HG03045 (cell line): ENCODE measurements at regions not wholly inside any gene's neighbourhood (a gene's known extent, or its start where the extent isn't known, plus 50 kb on each side); places are given as distances from the start of the nearest gene placed in this dataset.

Experiments
- ATAC-seq: cut with Tn5 transposase; IDR thresholded peaks from one replicate; pipeline ENCODE4 v1.9.1; 2021; ENCODE audit warnings: mild to moderate bottlenecking, moderate library complexity; ENCODE audit not compliant: unreplicated experiment

- no peak for ATAC-seq
Measured at GRCh38 chr7:124515106-124515830, 250.3 kb downstream of the GPR37 start.

- ATAC-seq, result no peak
Measured at GRCh38 chr7:124514471-124514870, 251.1 kb downstream of the GPR37 start.

- ATAC-seq, result no peak
Measured at GRCh38 chr7:124497176-124497575, 268.4 kb downstream of the GPR37 start.

GRCh38 chr7:124489925-124490324 is 275.7 kb downstream of the GPR37 start:
- no peak for ATAC-seq

GRCh38 chr7:124489082-124489819 is 276.3 kb downstream of the GPR37 start:
- no peak for ATAC-seq

GRCh38 chr7:124482229-124482628 is 283.4 kb downstream of the GPR37 start:
- ATAC-seq, result no peak

GRCh38 chr7:124480821-124481290 is 284.7 kb downstream of the GPR37 start:
- no peak for ATAC-seq

- ATAC-seq, result no peak
Measured at GRCh38 chr7:124480036-124480820, 285.4 kb downstream of the GPR37 start.

- no peak for ATAC-seq
Measured at GRCh38 chr7:124462249-124462648, 303.3 kb downstream of the GPR37 start.

- no peak for ATAC-seq
Measured at GRCh38 chr7:124460555-124460954, 305.0 kb downstream of the GPR37 start.

- no peak for ATAC-seq
Measured at GRCh38 chr7:124460056-124460450, 305.5 kb downstream of the GPR37 start.

- ATAC-seq, result no peak
Measured at GRCh38 chr7:124459101-124460055, 306.2 kb downstream of the GPR37 start.

- ATAC-seq, result no peak
Measured at GRCh38 chr7:124457841-124458240, 307.8 kb downstream of the GPR37 start.

GRCh38 chr7:124456286-124456685 is 309.3 kb downstream of the GPR37 start:
- no peak for ATAC-seq

GRCh38 chr7:124452186-124452585 is 313.4 kb downstream of the GPR37 start:
- no peak for ATAC-seq

- ATAC-seq, result no peak
Measured at GRCh38 chr7:124449896-124450295, 315.7 kb downstream of the GPR37 start.

- no peak for ATAC-seq
Measured at GRCh38 chr7:124444696-124445480, 320.7 kb downstream of the GPR37 start.

- no peak for ATAC-seq
Measured at GRCh38 chr7:124443762-124444161, 321.8 kb downstream of the GPR37 start.

GRCh38 chr7:124440081-124440480 is 325.5 kb downstream of the GPR37 start:
- no peak for ATAC-seq
